HG02759 (cell line): ENCODE measurements at regions not wholly inside any gene's neighbourhood (a gene's known extent, or its start where the extent isn't known, plus 50 kb on each side); places are given as distances from the start of the nearest gene placed in this dataset.

ENCODE experiments used
- ATAC-seq: cut with Tn5 transposase; IDR thresholded peaks from one replicate; pipeline ENCODE4 v1.9.1; 2021; ENCODE audit warnings: mild to moderate bottlenecking, moderate library complexity; ENCODE audit not compliant: unreplicated experiment

DNA sequence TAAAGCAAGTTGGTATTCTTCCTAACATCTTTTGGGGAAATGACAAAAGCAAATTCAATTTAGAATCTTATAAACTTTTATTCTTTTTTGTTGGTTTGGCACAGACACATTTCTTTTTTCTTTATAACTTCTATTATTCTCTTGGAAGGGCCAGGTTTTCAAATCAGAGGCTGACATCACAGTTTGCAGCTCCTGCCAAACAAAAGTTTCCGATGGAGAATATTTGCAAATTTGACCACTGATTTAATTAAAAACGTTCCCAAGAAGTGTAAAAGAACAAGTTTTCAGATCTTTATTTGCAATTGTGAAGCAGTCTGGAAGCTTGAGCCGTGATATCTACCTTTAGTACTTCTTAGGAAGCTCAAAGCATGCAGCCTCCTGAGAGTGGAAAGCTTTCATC, 53.8 kb upstream of the CD83 start:
- no peak for ATAC-seq

GRCh38 chr6:14065350-14065749, 52.2 kb upstream of the CD83 start:
- no peak for ATAC-seq

DNA sequence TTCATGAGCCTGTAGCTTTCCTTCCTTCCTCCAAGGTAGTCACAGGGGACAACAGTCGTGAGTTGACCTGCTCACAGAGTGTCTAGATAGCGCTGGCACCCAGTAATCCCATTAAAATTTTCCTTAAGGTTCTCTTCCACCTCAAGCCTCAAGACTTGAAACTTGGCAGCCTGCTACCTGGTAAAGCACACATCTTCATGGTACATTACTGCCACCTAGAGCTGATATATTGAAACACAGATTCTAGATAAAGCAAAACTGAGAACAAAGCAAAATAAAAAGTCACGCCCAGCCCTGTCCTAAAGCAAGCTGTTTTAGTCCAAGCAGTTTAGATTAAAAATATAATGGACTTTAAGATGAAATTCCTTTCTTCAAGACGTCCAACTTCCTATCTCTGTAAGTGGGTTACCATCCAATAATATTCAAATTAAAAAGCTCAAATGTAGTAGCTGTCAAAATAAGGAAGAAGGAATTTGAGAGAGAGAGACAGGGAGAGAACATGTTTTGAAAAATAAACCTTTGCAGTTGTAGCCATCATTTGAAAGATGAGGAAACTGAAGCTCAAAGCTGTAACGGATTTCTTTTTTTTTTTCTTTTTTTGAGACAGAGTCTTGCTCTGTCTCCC, 50.7 kb upstream of the CD83 start:
- ATAC-seq = peak; percentile 61

DNA sequence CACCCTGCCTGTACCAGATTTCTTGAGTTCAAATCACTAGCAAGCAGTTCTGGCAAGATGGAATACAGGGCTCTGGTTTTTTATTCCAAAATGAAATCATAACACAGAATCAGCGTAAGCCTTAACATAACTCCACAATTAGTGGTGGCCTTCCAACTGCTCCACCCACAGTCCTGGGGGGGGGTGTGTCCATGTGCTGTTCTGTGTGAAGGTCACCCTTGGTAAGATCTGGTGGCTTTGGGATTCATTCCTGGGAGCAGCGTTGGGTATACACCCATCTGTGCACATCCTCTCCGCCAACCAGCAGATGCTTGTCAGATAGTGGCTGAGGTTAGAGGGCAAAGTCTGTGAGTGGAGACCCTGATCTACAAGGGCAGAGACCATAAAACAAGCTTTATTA, 49.9 kb upstream of the CD83 start:
- ATAC-seq = no peak
